Lower leg skin (tissue), 4 donors: ENCODE measurements at regions not wholly inside any gene's neighbourhood (a gene's known extent, or its start where the extent isn't known, plus 50 kb on each side); places are given as distances from the start of the nearest gene placed in this dataset.
A peak's percentile ranks its signal among the peaks of the same experiment; 100 is the strongest.

Experiments used
- DNase-seq, 2 donors: peaks; one replicate each; pipeline ENCODE4 v3.0.0-alpha.2; 2019; ENCODE audit warnings: low spot score in 2 of 2
- H3K4me3 ChIP-seq: fragments of 200-600 bp; sonication (generic); 2 replicates; pipeline ENCODE4 v1.5.1; 2017; ENCODE audit warnings: mild to moderate bottlenecking, low read depth; ENCODE audit not compliant: poor library complexity, severe bottlenecking
- CTCF ChIP-seq, 3 donors: fragments of 450-650 bp; IDR thresholded peaks; one replicate each; pipeline ENCODE4 v1.5.1; 2016; ENCODE audit warnings: antibody characterized with exemption in 3 of 3, mild to moderate bottlenecking in 3 of 3, moderate library complexity in 2 of 3
- POLR2A ChIP-seq, 2 donors: fragments of 450-650 bp; IDR thresholded peaks; one replicate each; pipeline ENCODE4 v1.6.1; 2016 to 2017; ENCODE audit warnings: antibody characterized with exemption in 2 of 2, mild to moderate bottlenecking in 1 of 2, moderate library complexity in 1 of 2
- WGBS, 2 donors: methylation state at CpG; one replicate each; pipeline ENCODE4 v1.1.5; 2018; 5-methylcytosine and 5-hydroxymethylcytosine counted together
- intact Hi-C: fragments of 100-400 bp; cut with DNase I; formaldehyde crosslinking; loops from one replicate; pipeline ENCODE4 v1.15.0; 2023; ENCODE audit warnings: low total_unique reads

- intact Hi-C loops, result no loop called here
- H3K4me3 ChIP-seq, result no peak overlapping the region
- TF ChIP-seq CTCF (IDR thresholded peaks at IDR 0.05), result no peak
- 38 to 43% methylated on average over 6 of the region's 6 CpGs for WGBS, 2 donors
- peak in 1 of 2 donors; percentile 36 for DNase-seq
Observed at GRCh38 chr3:66785191-66785909, 212.8 kb upstream of the KBTBD8 start.

- intact Hi-C loops, result no loop called here
- no peak for DNase-seq
- TF ChIP-seq CTCF (IDR thresholded peaks at IDR 0.05), result no peak
- no peak for TF ChIP-seq POLR2A (IDR thresholded peaks at IDR 0.05)
- H3K4me3 ChIP-seq, result no peak overlapping the region
- whole genome bisulfite sequencing, 2 donors, result 73 to 79% methylated on average over 5 of the region's 5 CpGs
Observed at GRCh38 chr3:66789580-66790237, 208.4 kb upstream of the KBTBD8 start.

GRCh38 chr3:66792086-66792485 is 206.0 kb upstream of the KBTBD8 start:
- intact Hi-C loops, result no loop called here
- no peak for TF ChIP-seq CTCF (IDR thresholded peaks at IDR 0.05)
- no peak for TF ChIP-seq POLR2A (IDR thresholded peaks at IDR 0.05)
- no peak for DNase-seq
- no peak overlapping the region for H3K4me3 ChIP-seq

GRCh38 chr3:66795365-66795764 is 202.7 kb upstream of the KBTBD8 start:
- TF ChIP-seq CTCF (IDR thresholded peaks at IDR 0.05) (no peak), POLR2A (IDR thresholded peaks at IDR 0.05) (no peak)
- no peak overlapping the region for H3K4me3 ChIP-seq
- intact Hi-C loops, result no loop called here
- no peak for DNase-seq
- 77 to 78% methylated on average over 4 of the region's 4 CpGs for WGBS, 2 donors

- no peak for DNase-seq
- intact Hi-C loops, result no loop called here
- no peak for TF ChIP-seq POLR2A (IDR thresholded peaks at IDR 0.05)
- TF ChIP-seq CTCF (IDR thresholded peaks at IDR 0.05), result no peak
- no peak overlapping the region for H3K4me3 ChIP-seq
- 97 to 98% methylated on average over 1 of the region's 1 CpG for WGBS, 2 donors
Observed at GRCh38 chr3:66796343-66796742, 201.8 kb upstream of the KBTBD8 start.
